HCT116 (cell line): ENCODE measurements at regions not wholly inside any gene's neighbourhood (a gene's known extent, or its start where the extent isn't known, plus 50 kb on each side); places are given as distances from the start of the nearest gene placed in this dataset.

Source experiments
- CTCF ChIP-seq, 3 experiments: fragments of 200-600 bp in 1 of 3; sonication (generic) in 1 of 3; IDR thresholded peaks in 2 of 3; conservative IDR thresholded peaks in 1 of 3; 2 replicates each; pipeline ENCODE4 v1.5.1; 2012 to 2017; ENCODE audit warnings: low read depth in 2 of 3, low read length in 2 of 3, antibody characterized with exemption in 1 of 3, borderline replicate concordance in 1 of 3, control low read depth in 1 of 3, mild to moderate bottlenecking in 1 of 3, mixed read lengths in 1 of 3, mixed run types in 1 of 3, moderate library complexity in 1 of 3; ENCODE audit not compliant: insufficient read depth in 1 of 3
- EZH2 ChIP-seq: fragments of 200-600 bp; sonication (generic); IDR thresholded peaks from 2 replicates; pipeline ENCODE4 v1.6.1; 2017; ENCODE audit warnings: antibody characterized with exemption, mixed run types
- POLR2A ChIP-seq: IDR thresholded peaks from 2 replicates; pipeline ENCODE4 v1.7.0; 2011; ENCODE audit warnings: borderline replicate concordance; ENCODE audit not compliant: insufficient read depth, insufficient read length; ENCODE audit errors: extremely low read depth
- POLR2AphosphoS5 ChIP-seq: IDR thresholded peaks from 2 replicates; pipeline ENCODE4 v1.6.1; 2011; ENCODE audit warnings: mild to moderate bottlenecking, low read depth, low read length, moderate library complexity
- RAD21 ChIP-seq: IDR thresholded peaks from 2 replicates; pipeline ENCODE4 v1.6.1; 2012; ENCODE audit warnings: low read depth, mild to moderate bottlenecking
- REST ChIP-seq: IDR thresholded peaks from 2 replicates; pipeline ENCODE4 v1.6.1; 2012; ENCODE audit warnings: low read depth

- no peak for TF ChIP-seq POLR2A
- TF ChIP-seq RAD21: no peak
- no peak for TF ChIP-seq POLR2AphosphoS5
- TF ChIP-seq EZH2: no peak
- no peak for TF ChIP-seq CTCF (IDR thresholded peaks at IDR 0.05 in 2 of 3, conservative IDR thresholded peaks at IDR 0.05 in 1 of 3; ENCODE audit: borderline replicate concordance in 1 of 3, insufficient read depth in 1 of 3, low read depth in 2 of 3, low read length in 2 of 3)
- TF ChIP-seq REST: no peak
These were observed 666.8 kb upstream of the ARPP21 start for GRCh38 chr3:34972481-34972880.
